HG03521 (cell line): ENCODE measurements at regions not wholly inside any gene's neighbourhood (a gene's known extent, or its start where the extent isn't known, plus 50 kb on each side); places are given as distances from the start of the nearest gene placed in this dataset.
"Not testable (repeated sequence)": the region's sequence is repeated elsewhere in the genome, so short reads cannot be mapped to it uniquely, and the experiment has no call there.

Experiments used
- ATAC-seq: cut with Tn5 transposase; IDR thresholded peaks from one replicate; pipeline ENCODE4 v1.9.1; 2021; ENCODE audit warnings: mild to moderate bottlenecking, moderate library complexity; ENCODE audit not compliant: unreplicated experiment

- ATAC-seq = no peak
Measured at GRCh38 chr3:182124716-182125115, 413.0 kb downstream of the SOX2 start.

GRCh38 chr3:182129740-182130139 lies 418.0 kb downstream of the SOX2 start:
- no peak for ATAC-seq

- ATAC-seq = no peak
Measured at GRCh38 chr3:182133752-182134151, 422.0 kb downstream of the SOX2 start.

- no peak for ATAC-seq
Measured at GRCh38 chr3:182135056-182135455, 423.3 kb downstream of the SOX2 start.

- ATAC-seq = no peak
Measured at GRCh38 chr3:182136008-182136910, 424.5 kb downstream of the SOX2 start.

- ATAC-seq = no peak
Measured at GRCh38 chr3:182138393-182138792, 426.7 kb downstream of the SOX2 start.

GRCh38 chr3:182139627-182140357 lies 428.1 kb downstream of the SOX2 start:
- no peak for ATAC-seq

GRCh38 chr3:182142928-182143327 lies 431.2 kb downstream of the SOX2 start:
- ATAC-seq = no peak

GRCh38 chr3:182143903-182144302 lies 432.2 kb downstream of the SOX2 start:
- ATAC-seq = no peak

GRCh38 chr3:182148360-182148759 lies 436.6 kb downstream of the SOX2 start:
- ATAC-seq = no peak

GRCh38 chr3:182149594-182149993 lies 437.9 kb downstream of the SOX2 start:
- ATAC-seq = no peak

- ATAC-seq = not testable (repeated sequence)
Measured at GRCh38 chr3:182156326-182156725, 444.6 kb downstream of the SOX2 start.

- no peak for ATAC-seq
Measured at GRCh38 chr3:182165234-182165633, 453.5 kb downstream of the SOX2 start.

- ATAC-seq = no peak
Measured at GRCh38 chr3:182172534-182172933, 460.8 kb downstream of the SOX2 start.

- no peak for ATAC-seq
Measured at GRCh38 chr3:182178488-182179200, 466.9 kb downstream of the SOX2 start.

GRCh38 chr3:182179631-182180030 lies 467.9 kb downstream of the SOX2 start:
- ATAC-seq = no peak

GRCh38 chr3:182180654-182181385 lies 469.1 kb downstream of the SOX2 start:
- no peak for ATAC-seq

- no peak for ATAC-seq
Measured at GRCh38 chr3:182182531-182182968, 470.8 kb downstream of the SOX2 start.

- no peak for ATAC-seq
Measured at GRCh38 chr3:182183716-182184430, 472.1 kb downstream of the SOX2 start.

- no peak for ATAC-seq
Measured at GRCh38 chr3:182185313-182185712, 473.6 kb downstream of the SOX2 start.
